Thoracic aorta (tissue), 2 donors: ENCODE measurements at regions not wholly inside any gene's neighbourhood (a gene's known extent, or its start where the extent isn't known, plus 50 kb on each side); places are given as distances from the start of the nearest gene placed in this dataset.
"Not testable (repeated sequence)": the region's sequence is repeated elsewhere in the genome, so short reads cannot be mapped to it uniquely, and the experiment has no call there.

Source experiments
- ATAC-seq: fragments of 150-250 bp; one replicate; pipeline ENCODE4 v1.8.0; 2017; ENCODE audit warnings: low read depth; ENCODE audit not compliant: insufficient number of reproducible peaks, low FRiP score
- DNase-seq: peaks from one replicate; pipeline ENCODE4 v3.0.0-alpha.2; 2020; ENCODE audit warnings: low spot score
- H3K27ac ChIP-seq, 2 donors: fragments of 200-600 bp; sonication (generic); 1 replicate in 1 of 2; 2 replicates in 1 of 2; pipeline ENCODE4 v1.5.1; 2016; ENCODE audit warnings: mild to moderate bottlenecking in 2 of 2, moderate library complexity in 2 of 2
- H3K27me3 ChIP-seq: fragments of 200-600 bp; sonication (generic); replicated peaks from 2 replicates; pipeline ENCODE4 v1.6.0; 2016; ENCODE audit warnings: mild to moderate bottlenecking; ENCODE audit not compliant: insufficient read depth
- H3K36me3 ChIP-seq: fragments of 200-600 bp; sonication (generic); one replicate; pipeline ENCODE4 v1.5.1; 2016
- H3K4me1 ChIP-seq, 2 donors: fragments of 200-600 bp; sonication (generic); 1 replicate in 1 of 2; 2 replicates in 1 of 2; pipeline versions ENCODE4 v1.5.1 to v1.6.0; 2016; ENCODE audit warnings: low read depth in 2 of 2, mild to moderate bottlenecking in 1 of 2; ENCODE audit not compliant: control insufficient read depth in 1 of 2
- H3K4me3 ChIP-seq: fragments of 200-600 bp; sonication (generic); 2 replicates; pipeline ENCODE4 v1.5.1; 2016; ENCODE audit warnings: mild to moderate bottlenecking
- H3K9me3 ChIP-seq: fragments of 200-600 bp; sonication (generic); 2 replicates; pipeline ENCODE4 v1.5.1; 2016
- TF ChIP-seq, protein P1 (sequence below): fragments of 200-600 bp; sonication (generic); IDR thresholded peaks from one replicate; pipeline ENCODE4 v1.5.1; 2019; ENCODE audit warnings: antibody characterized with exemption

DNA sequence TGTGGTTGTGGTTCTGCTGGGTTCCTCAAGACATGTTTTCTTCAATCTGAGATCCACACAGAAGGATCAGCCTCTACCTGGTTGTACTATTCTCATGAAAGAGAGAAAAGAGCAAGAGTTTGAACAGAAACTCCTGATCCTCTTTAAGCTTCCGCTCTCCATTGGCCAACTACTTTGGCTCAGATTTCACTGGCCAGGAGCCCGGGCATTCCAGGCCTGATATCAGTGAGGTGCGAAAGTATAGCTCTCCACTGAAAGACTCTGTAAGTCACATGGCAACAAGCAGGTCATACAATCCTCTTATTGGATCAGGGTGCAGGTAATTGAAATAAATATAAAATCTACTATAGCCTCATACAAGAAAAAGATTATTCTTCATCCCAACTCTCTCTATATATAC lies 920.5 kb downstream of the TLE4 start:
- no peak overlapping the region for H3K4me3 ChIP-seq
- ATAC-seq (no peak), DNase-seq (no peak)
- no peaks in the 10 kb centered on the region for H3K36me3 ChIP-seq
- H3K27ac ChIP-seq: no peak overlapping the region
- TF ChIP-seq, protein P1, sequence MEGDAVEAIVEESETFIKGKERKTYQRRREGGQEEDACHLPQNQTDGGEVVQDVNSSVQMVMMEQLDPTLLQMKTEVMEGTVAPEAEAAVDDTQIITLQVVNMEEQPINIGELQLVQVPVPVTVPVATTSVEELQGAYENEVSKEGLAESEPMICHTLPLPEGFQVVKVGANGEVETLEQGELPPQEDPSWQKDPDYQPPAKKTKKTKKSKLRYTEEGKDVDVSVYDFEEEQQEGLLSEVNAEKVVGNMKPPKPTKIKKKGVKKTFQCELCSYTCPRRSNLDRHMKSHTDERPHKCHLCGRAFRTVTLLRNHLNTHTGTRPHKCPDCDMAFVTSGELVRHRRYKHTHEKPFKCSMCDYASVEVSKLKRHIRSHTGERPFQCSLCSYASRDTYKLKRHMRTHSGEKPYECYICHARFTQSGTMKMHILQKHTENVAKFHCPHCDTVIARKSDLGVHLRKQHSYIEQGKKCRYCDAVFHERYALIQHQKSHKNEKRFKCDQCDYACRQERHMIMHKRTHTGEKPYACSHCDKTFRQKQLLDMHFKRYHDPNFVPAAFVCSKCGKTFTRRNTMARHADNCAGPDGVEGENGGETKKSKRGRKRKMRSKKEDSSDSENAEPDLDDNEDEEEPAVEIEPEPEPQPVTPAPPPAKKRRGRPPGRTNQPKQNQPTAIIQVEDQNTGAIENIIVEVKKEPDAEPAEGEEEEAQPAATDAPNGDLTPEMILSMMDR: no peak
- no peaks in the 10 kb centered on the region for H3K27me3 ChIP-seq
- H3K4me1 ChIP-seq: no peaks in the 10 kb centered on the region
- no peaks in the 10 kb centered on the region for H3K9me3 ChIP-seq

DNA sequence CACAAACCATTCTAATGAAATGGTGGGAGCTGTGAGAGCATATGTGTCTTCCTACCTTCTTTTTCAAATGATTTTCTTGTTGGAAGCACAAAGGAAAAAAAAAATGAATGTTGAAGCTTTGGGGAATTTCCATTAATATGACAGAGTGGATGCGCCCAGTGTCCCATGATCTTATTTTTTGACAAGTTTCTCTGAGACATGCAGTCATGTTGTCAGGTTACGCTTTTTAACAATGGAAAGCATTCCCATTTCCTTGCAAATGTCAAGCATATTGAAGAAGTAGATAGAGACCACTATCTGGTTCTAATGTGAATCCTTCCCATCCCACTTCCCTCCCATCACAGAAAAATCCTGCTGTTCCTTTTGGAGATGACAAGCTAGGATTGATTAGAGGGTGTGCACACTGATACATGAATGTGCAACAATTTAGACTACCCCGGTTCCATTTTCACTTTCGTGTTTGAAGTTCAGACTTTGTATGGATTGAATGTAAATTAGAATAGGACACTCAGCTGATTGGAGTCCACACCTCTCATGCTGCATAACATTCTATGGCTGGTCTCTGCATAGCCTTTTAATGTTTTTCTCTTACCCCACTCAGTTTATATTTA lies 919.4 kb downstream of the TLE4 start:
- DNase-seq (no peak), ATAC-seq (no peak)
- TF ChIP-seq, protein P1: no peak
- Histone ChIP-seq H3K4me3 (no peak overlapping the region), H3K27me3 (no peaks in the 10 kb centered on the region), H3K9me3 (no peaks in the 10 kb centered on the region), H3K27ac (no peak overlapping the region), H3K4me1 (no peaks in the 10 kb centered on the region), H3K36me3 (no peaks in the 10 kb centered on the region)

DNA sequence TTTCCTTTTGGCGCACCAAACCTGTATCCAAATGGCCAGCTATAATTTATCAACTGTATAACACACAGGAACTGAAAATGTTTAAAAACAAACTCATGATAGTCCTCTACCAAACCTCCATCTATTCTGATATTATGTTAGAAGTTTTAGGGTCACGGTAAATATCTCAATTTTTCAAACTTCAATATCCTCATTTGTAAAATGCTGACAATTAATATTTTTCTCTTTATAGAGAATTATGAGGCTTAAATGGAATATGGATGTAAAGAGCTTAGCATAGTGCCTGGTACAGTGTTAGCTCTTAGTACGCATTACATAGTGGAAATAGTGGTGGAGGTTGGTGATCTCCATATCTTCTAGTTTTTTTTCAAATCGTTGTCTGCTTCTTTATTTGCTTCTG lies 917.6 kb downstream of the TLE4 start:
- Histone ChIP-seq H3K36me3 (no peaks in the 10 kb centered on the region), H3K4me1 (no peaks in the 10 kb centered on the region), H3K27ac (no peak overlapping the region), H3K9me3 (no peaks in the 10 kb centered on the region), H3K4me3 (no peak overlapping the region), H3K27me3 (no peaks in the 10 kb centered on the region)
- TF ChIP-seq, protein P1: no peak
- DNase-seq (no peak), ATAC-seq (no peak)

DNA sequence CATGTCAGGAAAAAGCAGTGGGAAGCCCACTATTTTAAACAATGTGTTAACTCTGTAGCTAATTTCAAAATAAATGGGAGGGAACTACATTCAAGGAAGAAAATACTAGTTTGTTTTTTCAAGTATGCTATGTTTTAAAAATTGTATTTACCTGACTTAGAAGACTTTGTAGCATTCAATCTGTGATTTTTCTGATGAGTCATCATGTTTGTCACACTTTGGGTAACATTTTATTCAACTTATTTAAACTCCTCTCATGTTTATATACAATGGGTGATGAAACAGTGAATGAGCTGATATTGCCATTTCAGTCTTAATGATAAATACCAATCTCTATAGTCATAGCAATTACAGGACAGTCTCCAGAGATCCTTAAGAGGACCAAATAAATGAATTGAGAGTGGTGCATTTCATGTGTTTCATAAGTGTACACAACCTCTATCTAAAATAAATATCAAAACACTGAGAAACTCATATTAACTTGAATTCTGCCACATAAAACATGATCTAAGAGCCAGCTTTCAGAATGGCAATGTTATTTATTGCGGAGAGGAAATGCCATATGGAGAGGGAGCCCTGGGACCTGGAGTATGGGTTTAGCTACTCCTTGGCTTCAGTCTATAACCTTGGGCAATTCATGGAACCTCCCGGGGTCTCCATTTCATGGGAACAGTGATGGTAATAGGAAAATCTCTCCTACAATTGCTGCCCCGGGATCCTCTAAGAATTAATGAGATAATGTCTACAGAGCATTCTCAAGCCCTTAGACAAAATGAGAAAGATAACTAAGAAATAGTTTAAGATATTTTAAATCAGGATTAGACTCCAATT lies 913.9 kb downstream of the TLE4 start:
- H3K36me3 ChIP-seq: no peaks in the 10 kb centered on the region
- TF ChIP-seq, protein P1: no peak
- no peaks in the 10 kb centered on the region for H3K27me3 ChIP-seq
- no peak for DNase-seq
- no peak overlapping the region for H3K4me3 ChIP-seq
- H3K4me1 ChIP-seq: no peaks in the 10 kb centered on the region
- no peak overlapping the region for H3K27ac ChIP-seq
- H3K9me3 ChIP-seq: peaks cover 7% of the 10 kb centered on the region
- ATAC-seq: no peak

DNA sequence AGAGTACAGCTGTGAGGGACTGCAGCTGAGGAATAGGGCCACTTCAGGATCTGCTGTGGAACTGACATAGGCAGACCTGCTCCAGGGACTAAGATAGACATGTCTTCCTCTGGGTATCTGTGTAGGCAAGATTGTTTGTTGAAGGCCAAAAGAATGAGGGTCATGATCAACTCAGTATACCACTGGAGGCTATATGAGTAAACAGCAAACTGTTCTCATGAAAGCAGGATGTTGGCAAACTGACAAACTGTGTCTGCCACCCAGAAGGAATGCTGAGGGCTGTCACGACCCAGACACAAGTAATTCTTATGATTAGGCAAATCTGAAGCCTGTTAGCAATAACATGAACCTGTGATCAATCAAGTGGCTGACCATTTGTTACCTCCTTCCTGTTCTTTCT lies 910.5 kb downstream of the TLE4 start:
- not testable (repeated sequence) for ATAC-seq, H3K27me3 ChIP-seq, H3K36me3 ChIP-seq, H3K9me3 ChIP-seq, DNase-seq, H3K27ac ChIP-seq, H3K4me1 ChIP-seq, H3K4me3 ChIP-seq
